Prostate gland (tissue), 2 donors: ENCODE measurements at regions not wholly inside any gene's neighbourhood (a gene's known extent, or its start where the extent isn't known, plus 50 kb on each side); places are given as distances from the start of the nearest gene placed in this dataset.

Experiments used
- CTCF ChIP-seq, 4 experiments: fragments of 200-600 bp in 2 of 4; fragments of 450-650 bp in 2 of 4; sonication (generic) in 2 of 4; IDR thresholded peaks; 1 replicate in 3 of 4; 2 replicates in 1 of 4; pipeline ENCODE4 v1.5.1; 2016 to 2019; ENCODE audit warnings: antibody characterized with exemption in 4 of 4, mild to moderate bottlenecking in 2 of 4, moderate library complexity in 2 of 4
- POLR2A ChIP-seq: fragments of 450-650 bp; IDR thresholded peaks from one replicate; pipeline ENCODE4 v1.6.1; 2016; ENCODE audit warnings: antibody characterized with exemption, mild to moderate bottlenecking
- POLR2AphosphoS5 ChIP-seq: sonication (generic); formaldehyde crosslinking; IDR thresholded peaks from one replicate; pipeline ENCODE4 v1.6.1; 2017; ENCODE audit warnings: antibody characterized with exemption

- no peak for TF ChIP-seq CTCF (IDR thresholded peaks at IDR 0.05)
- no peak for TF ChIP-seq POLR2AphosphoS5
- TF ChIP-seq POLR2A = no peak
These were observed 226.2 kb upstream of the IRF2BP2 start for GRCh38 chr1:234836045-234836681.
